Adipocyte (in vitro differentiated cells): ENCODE measurements at regions not wholly inside any gene's neighbourhood (a gene's known extent, or its start where the extent isn't known, plus 50 kb on each side); places are given as distances from the start of the nearest gene placed in this dataset.

Experiments
- DNase-seq: peaks from one replicate; pipeline ENCODE4 v3.0.0-alpha.2; 2015; ENCODE audit warnings: low read depth
- H3K27me3 ChIP-seq: replicated peaks from 2 replicates; pipeline ENCODE4 v1.7.0; 2013; ENCODE audit warnings: mild to moderate bottlenecking, low read length, moderate library complexity; ENCODE audit not compliant: control insufficient read depth, insufficient read depth
- H3K36me3 ChIP-seq: 2 replicates; pipeline ENCODE4 v1.7.0; 2013; ENCODE audit warnings: low read length, mild to moderate bottlenecking, moderate library complexity; ENCODE audit not compliant: control insufficient read depth, insufficient read depth, severe bottlenecking
- H3K4me1 ChIP-seq: 2 replicates; pipeline ENCODE4 v1.7.0; 2013; ENCODE audit warnings: mild to moderate bottlenecking, low read length, moderate library complexity; ENCODE audit not compliant: control insufficient read depth, insufficient read depth
- H3K4me3 ChIP-seq: 2 replicates; pipeline ENCODE4 v1.7.0; 2013; ENCODE audit warnings: mild to moderate bottlenecking, low read length, moderate library complexity
- H3K9ac ChIP-seq: 2 replicates; pipeline ENCODE4 v1.7.0; 2013; ENCODE audit warnings: mild to moderate bottlenecking, low read length, moderate library complexity
- H3K9me3 ChIP-seq: 2 replicates; pipeline ENCODE4 v1.7.0; 2013; ENCODE audit warnings: mild to moderate bottlenecking, low read length, moderate library complexity; ENCODE audit not compliant: control insufficient read depth

DNA sequence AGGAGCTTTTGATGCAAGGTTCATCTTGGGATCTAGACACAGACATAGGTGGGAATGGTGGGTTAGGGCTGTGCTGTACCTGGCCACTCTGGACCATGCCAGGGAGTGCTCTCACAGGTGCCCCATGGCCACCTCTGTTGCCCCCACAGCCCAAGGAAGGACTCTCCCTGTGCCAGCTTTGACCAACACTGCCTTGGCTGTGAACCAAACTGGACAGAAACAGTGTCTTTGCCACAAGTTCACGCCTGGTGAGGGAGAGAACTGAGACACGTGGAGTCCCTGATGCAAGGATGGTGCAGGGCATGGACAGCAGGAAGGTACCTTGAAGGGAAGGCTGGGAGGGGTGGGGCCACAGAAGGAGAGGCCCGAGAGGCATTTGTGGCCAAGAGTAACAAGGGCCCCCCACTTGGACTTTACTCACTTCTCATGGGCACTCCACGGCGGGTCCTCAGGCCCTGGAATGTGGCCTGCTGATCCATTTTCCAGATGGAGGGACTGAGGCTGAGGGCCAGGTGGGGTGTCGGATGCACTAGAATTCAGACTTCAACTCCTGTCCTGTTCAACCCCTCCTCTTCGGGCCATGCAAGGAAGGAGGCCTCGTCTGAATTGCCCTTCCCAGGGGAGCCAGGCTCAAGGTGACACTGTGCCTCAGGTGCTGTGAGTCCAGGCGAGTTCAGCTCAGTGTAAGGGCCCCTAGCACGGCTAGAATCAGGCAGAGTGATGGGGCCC is 103.3 kb downstream of the YTHDF1 start:
- Histone ChIP-seq H3K4me1 (no peaks in the 10 kb centered on the region), H3K36me3 (no peaks in the 10 kb centered on the region), H3K4me3 (no peak overlapping the region), H3K27me3 (peaks cover 31% of the 10 kb centered on the region), H3K9ac (no peak overlapping the region), H3K9me3 (peaks cover 22% of the 10 kb centered on the region)
- DNase-seq, result no peak

DNA sequence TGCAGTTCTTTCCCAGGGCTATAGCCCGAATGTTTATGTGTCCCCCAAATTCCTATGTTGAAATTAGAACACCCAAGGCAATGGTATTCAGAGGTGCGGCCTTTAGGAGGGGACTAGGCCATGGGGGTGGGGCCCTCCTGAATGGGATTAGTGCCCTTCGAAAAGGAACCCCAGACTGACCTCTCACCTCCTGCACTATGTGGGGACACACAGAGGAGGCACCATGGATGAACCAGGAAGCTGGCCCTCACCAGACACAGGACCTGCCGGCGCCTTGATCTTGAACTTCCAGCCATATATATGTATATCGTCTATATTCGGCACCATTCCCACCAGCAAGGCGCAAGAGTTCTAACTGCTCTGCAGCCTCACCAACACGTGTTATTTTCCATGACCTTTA is 101.5 kb upstream of the BHLHE23 start:
- H3K27me3 ChIP-seq, result peaks cover 14% of the 10 kb centered on the region
- no peak overlapping the region for H3K9ac ChIP-seq
- peaks cover 22% of the 10 kb centered on the region for H3K9me3 ChIP-seq
- DNase-seq, result no peak
- H3K4me3 ChIP-seq, result no peak overlapping the region
- peaks cover 5% of the 10 kb centered on the region for H3K4me1 ChIP-seq
- no peaks in the 10 kb centered on the region for H3K36me3 ChIP-seq

DNA sequence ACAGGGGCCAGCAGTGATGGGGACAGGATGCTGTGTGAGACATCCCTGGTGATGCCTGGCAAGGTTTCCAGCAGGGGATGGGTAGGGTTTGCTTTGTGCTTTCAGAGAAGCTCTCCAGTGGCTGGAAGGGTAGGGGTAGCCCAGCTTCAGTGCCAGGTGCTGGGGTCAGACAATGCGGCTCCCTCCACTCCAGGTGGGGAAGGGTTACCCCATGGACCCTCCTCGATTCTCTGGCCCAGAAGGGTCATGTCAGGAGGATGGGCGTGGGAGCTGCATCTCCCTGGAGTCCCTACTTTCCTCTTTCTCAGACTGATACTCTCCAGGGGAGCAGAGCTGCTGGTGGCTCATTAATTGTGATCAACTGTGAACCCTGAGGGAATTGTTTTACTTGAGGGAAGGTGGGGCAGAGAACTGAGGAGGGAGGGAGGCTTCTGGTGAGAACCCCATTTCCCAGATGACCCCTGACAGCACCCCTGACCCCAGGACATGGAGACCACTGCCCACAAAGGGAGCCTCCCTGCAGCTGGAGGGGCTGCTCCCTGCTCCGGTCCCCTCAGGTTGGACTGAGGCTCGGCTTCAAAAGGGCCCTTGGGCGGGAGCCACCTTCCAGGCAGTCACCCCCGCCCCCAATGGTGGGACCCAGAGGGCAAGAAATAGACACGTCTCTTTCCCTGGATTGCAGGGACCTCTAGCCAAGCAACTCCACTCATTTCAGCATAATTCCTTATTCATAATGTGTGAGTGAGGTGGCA is 100.9 kb upstream of the BHLHE23 start:
- Histone ChIP-seq H3K4me1 (peaks cover 5% of the 10 kb centered on the region), H3K36me3 (no peaks in the 10 kb centered on the region), H3K27me3 (peaks cover 14% of the 10 kb centered on the region), H3K9me3 (peaks cover 22% of the 10 kb centered on the region), H3K4me3 (no peak overlapping the region), H3K9ac (no peak overlapping the region)
- DNase-seq, result no peak

DNA sequence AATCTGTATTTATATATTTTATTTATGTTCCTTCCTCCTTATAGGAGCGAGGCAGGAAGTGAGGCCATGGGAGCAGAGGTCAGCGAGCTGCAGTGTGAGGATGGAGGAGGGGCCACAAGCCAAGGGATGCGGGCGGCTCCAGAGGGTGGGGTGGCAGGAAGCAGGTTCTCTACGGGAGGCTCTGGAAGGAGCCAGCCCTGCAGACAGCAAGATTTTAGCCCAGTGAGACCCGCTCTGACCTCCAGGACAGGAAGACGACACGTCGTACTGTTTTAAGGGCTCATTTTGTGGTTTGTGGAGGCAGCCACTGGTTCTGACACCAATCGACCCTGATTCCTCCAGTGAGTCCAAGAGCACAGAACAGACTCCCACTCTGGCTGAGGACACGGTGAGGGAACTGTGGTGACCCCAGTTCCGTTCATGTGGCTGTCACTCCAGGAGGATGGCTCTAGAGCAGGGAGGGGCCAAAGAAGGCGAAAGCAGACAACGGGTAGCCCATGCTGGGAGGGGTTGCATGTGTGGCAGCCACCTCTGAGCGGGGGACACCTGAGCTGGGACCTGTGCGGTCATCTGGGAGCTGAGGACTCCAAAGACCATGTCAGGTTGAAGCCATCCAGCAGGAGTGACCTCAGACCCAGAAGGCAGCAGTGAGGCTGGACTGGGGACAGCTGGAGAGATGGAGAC is 100.1 kb upstream of the BHLHE23 start:
- Histone ChIP-seq H3K4me1 (peaks cover 8% of the 10 kb centered on the region), H3K4me3 (no peak overlapping the region), H3K9ac (no peak overlapping the region), H3K9me3 (peaks cover 21% of the 10 kb centered on the region), H3K27me3 (peaks cover 14% of the 10 kb centered on the region), H3K36me3 (no peaks in the 10 kb centered on the region)
- no peak for DNase-seq

DNA sequence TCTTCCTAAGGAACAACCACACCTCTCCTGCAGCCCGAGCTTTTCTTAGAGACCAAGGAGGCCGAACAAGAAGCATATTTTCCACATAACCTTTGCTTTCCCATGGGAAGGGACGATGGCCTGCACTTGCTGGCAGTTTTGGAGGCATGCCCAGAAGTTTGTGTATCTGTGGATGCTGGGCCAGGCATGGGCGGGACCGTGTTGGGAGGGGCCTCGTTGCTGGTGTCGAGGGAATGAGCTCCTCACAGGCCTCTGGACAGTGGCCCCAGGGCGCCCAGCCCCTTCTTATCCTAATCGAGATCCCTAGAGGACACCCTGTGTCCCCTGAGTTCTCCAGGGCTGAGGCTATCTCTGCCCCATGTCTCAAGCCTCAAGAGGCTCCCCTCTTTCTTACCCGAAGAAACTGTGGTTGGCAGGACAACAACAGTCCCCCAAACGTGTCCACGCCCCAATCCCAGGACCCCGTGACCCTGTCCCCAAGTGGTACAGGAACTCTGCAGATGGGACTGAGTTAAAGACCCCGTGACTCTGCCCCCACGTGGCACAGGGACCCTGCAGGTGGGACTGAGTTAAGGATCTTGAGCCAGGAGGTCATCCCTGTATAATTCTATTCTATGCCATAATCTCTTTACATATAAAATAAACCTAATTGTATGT is 99.5 kb upstream of the BHLHE23 start:
- peaks cover 11% of the 10 kb centered on the region for H3K4me1 ChIP-seq
- peak; percentile 4 for DNase-seq
- H3K9ac ChIP-seq, result no peak overlapping the region
- peaks cover 14% of the 10 kb centered on the region for H3K27me3 ChIP-seq
- no peaks in the 10 kb centered on the region for H3K36me3 ChIP-seq
- H3K4me3 ChIP-seq, result no peak overlapping the region
- peaks cover 14% of the 10 kb centered on the region for H3K9me3 ChIP-seq

DNA sequence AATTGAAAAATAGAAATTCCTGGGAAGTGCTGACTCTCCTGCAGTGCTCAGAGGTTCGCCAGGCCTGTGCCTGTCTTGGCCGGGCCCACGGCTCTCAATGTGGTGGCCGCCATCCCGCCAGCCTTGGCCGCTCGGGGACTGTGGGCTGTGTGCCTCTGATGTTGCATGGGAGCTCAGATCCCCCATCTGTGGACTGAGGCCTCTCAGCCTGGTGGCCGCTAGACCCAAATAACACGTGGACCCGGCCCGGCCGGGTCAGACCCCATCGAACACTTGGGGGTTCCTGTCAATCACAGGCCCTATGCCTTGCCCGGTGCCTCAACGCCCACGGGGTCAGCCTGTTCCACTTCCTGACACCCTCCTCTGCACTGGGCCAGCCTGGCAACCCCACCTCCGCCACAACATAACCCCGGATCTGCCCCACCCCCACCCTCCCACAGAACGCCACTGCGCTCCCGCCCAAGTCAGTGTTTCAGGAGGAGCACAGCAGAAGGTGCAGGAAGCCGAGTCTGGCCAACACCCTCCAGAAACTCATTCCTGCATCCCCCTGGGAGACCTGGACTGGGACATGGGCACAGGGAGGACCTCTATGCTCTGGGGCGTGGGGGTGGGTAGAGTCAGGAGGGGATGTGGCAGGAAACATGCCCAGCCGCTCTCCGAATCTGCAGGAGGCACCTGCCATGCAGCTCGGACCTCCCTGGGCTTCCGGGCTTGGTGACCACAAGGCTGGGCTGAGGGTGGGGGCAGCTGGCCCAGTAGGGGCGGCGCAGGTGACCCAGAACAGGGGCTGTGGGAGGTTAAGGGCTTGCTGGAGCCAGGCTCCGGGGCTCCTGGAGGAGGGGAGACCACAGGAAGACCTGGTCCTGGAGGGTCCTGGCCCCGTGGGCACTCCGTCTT is 98.7 kb upstream of the BHLHE23 start:
- H3K9me3 ChIP-seq, result peaks cover 9% of the 10 kb centered on the region
- DNase-seq, result no peak

DNA sequence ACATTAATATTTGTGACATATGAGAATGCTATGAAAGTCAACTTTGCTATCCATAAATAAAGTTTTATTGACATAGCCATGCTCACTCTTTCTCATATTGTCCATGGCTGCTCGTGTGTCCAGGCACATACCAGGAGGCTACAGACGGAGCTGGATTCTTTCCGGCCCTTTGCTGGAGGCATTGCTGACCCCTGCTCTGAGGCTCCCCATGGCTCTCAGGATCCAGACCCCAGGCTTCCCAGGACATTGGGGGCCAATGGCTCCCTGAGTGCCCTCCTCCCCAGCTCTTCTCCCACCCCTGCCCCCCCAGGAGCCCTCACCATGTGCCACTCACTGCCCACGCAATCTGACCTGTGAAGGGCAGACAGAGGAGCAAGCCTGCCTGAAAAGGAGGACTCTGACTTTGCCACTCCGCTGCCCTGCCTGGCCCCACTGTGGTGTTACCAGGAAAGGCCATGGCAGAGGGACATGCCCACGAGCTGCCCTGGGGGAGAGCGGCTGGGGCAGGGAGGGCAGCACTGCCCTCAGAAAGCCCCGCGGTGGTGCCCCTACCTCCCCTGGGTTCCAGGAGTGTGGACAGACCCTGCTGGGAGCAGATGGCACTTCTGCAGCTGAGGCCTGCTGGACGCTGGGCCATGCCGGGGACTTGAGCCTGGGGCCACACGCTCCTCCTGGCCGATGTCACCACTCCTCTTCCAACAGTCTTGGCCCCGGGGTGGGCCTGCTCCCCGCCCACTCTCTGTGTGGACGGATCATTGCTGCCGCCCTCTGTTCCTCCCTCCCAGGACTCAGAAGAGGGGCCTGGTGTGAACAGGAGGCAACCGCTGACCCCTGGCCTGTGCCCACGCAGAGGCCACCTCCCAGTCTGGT is 97.8 kb upstream of the BHLHE23 start:
- Histone ChIP-seq H3K27me3 (peaks cover 20% of the 10 kb centered on the region), H3K9ac (no peak overlapping the region), H3K36me3 (no peaks in the 10 kb centered on the region), H3K4me1 (peaks cover 11% of the 10 kb centered on the region), H3K9me3 (peaks cover 6% of the 10 kb centered on the region), H3K4me3 (no peak overlapping the region)
- no peak for DNase-seq

More for the DNA sequence above, 98.7 kb upstream of the BHLHE23 start:
- Histone ChIP-seq H3K4me1 (peaks cover 11% of the 10 kb centered on the region), H3K27me3 (peaks cover 16% of the 10 kb centered on the region), H3K9ac (no peak overlapping the region), H3K36me3 (no peaks in the 10 kb centered on the region), H3K4me3 (no peak overlapping the region)

DNA sequence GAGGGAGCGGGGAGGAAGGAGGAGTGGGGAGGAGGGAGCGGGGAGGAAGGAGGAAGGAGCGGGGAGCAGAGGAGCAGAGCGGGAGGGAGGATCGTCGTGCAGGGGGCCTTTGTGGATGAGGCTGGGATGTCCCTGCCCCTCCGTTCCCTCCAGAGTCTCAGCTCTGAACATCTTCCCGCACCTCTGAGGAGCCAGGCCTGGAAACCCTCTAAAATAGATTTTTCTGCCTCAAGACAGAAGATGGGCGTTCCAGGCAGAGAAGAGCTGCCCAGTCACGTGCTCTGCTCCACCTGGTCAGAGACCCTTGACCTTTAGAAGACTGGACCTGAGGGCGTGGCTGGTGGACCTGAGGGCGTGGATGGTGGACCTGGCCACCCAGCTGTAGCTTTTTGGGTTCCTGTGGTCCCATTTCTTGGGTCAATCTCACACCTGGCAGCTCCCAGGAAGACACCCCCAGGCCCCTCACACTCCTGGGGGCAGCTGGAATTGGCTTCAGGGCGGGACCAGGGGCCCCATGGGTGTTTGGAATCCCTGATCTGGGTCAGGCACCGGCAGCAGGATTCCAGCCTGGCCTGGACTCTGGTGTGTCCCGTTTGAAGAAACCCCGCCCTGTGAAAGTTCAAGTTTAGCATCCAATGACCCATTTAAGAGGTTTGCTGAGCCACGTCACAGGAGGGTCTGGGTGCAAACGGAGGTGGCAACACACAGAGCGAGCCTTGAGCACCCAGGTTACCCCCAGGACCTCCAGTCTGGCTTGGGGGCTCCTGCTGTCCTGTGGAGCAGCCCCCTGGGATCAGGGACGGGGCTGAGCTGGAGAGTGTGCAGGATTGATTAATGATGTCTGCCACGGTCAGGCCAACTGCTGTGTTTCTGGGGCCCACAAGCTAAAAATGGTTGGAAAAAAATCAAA is 96.9 kb upstream of the BHLHE23 start:
- Histone ChIP-seq H3K27me3 (peaks cover 27% of the 10 kb centered on the region), H3K4me3 (no peak overlapping the region), H3K36me3 (no peaks in the 10 kb centered on the region), H3K9me3 (peaks cover 6% of the 10 kb centered on the region), H3K9ac (no peak overlapping the region), H3K4me1 (peaks cover 11% of the 10 kb centered on the region)
- DNase-seq, result no peak

DNA sequence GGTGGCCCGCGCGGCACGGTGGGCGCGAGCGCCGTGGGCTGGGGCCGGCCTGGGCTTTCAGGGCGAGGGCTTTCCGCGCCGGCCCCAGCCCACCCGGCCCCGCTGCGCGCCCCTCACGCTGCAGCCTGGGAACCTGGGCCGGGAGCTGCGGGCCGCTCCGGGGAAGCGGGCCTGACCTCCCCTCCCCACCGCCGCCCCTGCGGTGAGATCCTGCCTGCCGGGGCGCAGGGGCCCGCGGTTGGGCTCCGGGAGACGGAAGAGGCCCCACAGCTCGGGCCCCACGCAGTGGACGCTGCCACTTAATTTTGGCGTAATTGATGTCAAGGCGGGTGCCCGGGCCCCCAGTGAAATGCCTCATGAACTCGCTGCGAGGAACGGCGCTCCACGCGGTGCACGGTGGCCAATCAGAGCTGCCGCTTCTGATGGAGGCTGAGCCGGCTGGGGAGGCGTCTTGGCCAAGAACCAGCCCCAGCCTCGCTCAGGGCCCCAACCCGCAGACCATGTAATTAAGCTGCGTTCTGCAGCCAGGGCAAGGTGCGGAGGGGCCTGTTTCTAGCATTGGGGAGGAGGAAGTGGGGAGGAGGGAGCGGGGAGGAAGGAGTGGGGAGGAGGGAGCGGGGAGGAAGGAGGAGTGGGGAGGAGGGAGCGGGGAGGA is 96.1 kb upstream of the BHLHE23 start:
- H3K36me3 ChIP-seq, result no peaks in the 10 kb centered on the region
- H3K27me3 ChIP-seq, result peaks cover 31% of the 10 kb centered on the region
- DNase-seq, result peak; percentile 53
- peak overlapping the region; percentile 81 for H3K4me3 ChIP-seq
- H3K9ac ChIP-seq, result no peak overlapping the region
- no peaks in the 10 kb centered on the region for H3K9me3 ChIP-seq
- peaks cover 11% of the 10 kb centered on the region for H3K4me1 ChIP-seq
